Adrenal gland (tissue), 9 donors: ENCODE measurements at regions not wholly inside any gene's neighbourhood (a gene's known extent, or its start where the extent isn't known, plus 50 kb on each side); places are given as distances from the start of the nearest gene placed in this dataset.

Experiments
- DNase-seq, 7 donors: peaks; one replicate each; pipeline ENCODE4 v3.0.0-alpha.2; 2019 to 2020
- H3K27ac ChIP-seq, 5 donors: fragments of 200-600 bp; sonication (generic) in 4 of 5; 1 replicate in 3 of 5; 2 replicates in 2 of 5; pipeline versions ENCODE4 v1.5.1 to v1.8.0; 2016 to 2020; ENCODE audit warnings: mild to moderate bottlenecking in 1 of 5
- H3K27me3 ChIP-seq: fragments of 200-600 bp; 2 replicates; pipeline ENCODE4 v1.8.0; 2021
- H3K36me3 ChIP-seq, 2 donors: fragments of 200-600 bp; replicated peaks in 1 of 2; 1 replicate in 1 of 2; 2 replicates in 1 of 2; pipeline versions ENCODE4 v1.5.1 to v1.8.0; 2018 to 2022
- H3K4me1 ChIP-seq, 2 donors: fragments of 200-600 bp; replicated peaks in 1 of 2; 1 replicate in 1 of 2; 2 replicates in 1 of 2; pipeline versions ENCODE4 v1.5.1 to v1.8.0; 2018 to 2021
- H3K4me3 ChIP-seq, 4 donors: fragments of 200-600 bp; sonication (generic) in 3 of 4; one replicate each; pipeline ENCODE4 v1.5.1; 2016 to 2018
- H3K9me3 ChIP-seq, 3 donors: fragments of 200-600 bp; sonication (generic) in 1 of 3; replicated peaks in 1 of 3; 1 replicate in 2 of 3; 2 replicates in 1 of 3; pipeline versions ENCODE4 v1.5.1 to v1.8.0; 2016 to 2021
- POLR2A ChIP-seq, 2 donors: fragments of 450-650 bp; IDR thresholded peaks; one replicate each; pipeline ENCODE4 v1.6.1; 2017; ENCODE audit warnings: antibody characterized with exemption in 2 of 2, mild to moderate bottlenecking in 2 of 2, moderate library complexity in 1 of 2
- WGBS, 4 donors: extraction: QIAGEN DNeasy Blood & Tissue Kit in 2 of 4; methylation state at CpG; one replicate each; pipeline versions ENCODE4 v1.1.5 to v1.1.7; 2013 to 2017; 5-methylcytosine and 5-hydroxymethylcytosine counted together
- intact Hi-C, 2 donors: fragments of 100-400 bp; cut with DNase I; formaldehyde crosslinking; loops; one replicate each; pipeline versions ENCODE4 v1.14.1 to v1.15.0; 2022 to 2023
- TF ChIP-seq, protein P1 (sequence below), 6 experiments: fragments of 450-650 bp in 4 of 6; fragments of 200-600 bp in 2 of 6; sonication (generic) in 1 of 6; IDR thresholded peaks; 1 replicate in 5 of 6; 2 replicates in 1 of 6; pipeline versions ENCODE4 v1.5.1 to v1.8.0; 2016 to 2021; ENCODE audit warnings: antibody characterized with exemption in 6 of 6, mild to moderate bottlenecking in 2 of 6, moderate library complexity in 1 of 6
- donor health status: healthy with polysubstance abuse.
- donor health status: Bipolar disorder and iron deficiency.
- donor health status: DM: yes; HTN: yes; CAD: no.
- donor health status: DM: no; HTN: no; CAD: no.
- donor health status: DM: no; HTN: no; CAD: no.

DNA sequence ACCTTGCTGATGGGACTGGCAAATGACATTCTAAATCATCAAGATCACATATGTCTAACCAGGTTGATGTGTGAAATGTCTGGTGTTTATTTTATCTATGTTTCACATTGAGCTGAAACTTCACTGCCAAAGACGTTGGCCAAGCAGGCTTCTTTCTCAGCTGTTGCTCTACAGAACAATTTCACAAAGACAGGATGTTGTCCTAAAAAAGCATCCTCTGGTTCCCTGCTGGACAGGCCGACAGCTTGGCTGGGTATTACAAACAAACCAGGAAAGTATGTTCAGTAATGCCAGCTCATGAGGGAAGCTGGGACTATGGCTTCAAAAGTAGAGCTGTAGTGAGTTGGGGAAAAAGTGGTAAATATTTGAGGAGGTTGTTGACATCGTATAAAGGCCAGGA lies 179.4 kb downstream of the FAM43A start:
- DNase-seq = no peak
- H3K4me1 ChIP-seq = no peaks in the 10 kb centered on the region
- intact Hi-C loops = no loop called here
- TF ChIP-seq, protein P1, sequence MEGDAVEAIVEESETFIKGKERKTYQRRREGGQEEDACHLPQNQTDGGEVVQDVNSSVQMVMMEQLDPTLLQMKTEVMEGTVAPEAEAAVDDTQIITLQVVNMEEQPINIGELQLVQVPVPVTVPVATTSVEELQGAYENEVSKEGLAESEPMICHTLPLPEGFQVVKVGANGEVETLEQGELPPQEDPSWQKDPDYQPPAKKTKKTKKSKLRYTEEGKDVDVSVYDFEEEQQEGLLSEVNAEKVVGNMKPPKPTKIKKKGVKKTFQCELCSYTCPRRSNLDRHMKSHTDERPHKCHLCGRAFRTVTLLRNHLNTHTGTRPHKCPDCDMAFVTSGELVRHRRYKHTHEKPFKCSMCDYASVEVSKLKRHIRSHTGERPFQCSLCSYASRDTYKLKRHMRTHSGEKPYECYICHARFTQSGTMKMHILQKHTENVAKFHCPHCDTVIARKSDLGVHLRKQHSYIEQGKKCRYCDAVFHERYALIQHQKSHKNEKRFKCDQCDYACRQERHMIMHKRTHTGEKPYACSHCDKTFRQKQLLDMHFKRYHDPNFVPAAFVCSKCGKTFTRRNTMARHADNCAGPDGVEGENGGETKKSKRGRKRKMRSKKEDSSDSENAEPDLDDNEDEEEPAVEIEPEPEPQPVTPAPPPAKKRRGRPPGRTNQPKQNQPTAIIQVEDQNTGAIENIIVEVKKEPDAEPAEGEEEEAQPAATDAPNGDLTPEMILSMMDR (IDR thresholded peaks at IDR 0.05) = no peak
- no peak for TF ChIP-seq POLR2A (IDR thresholded peaks at IDR 0.05)
- 57 to 69% (median 61%) methylated on average over 3 of the region's 3 CpGs for WGBS, 4 donors
- H3K27me3 ChIP-seq = no peaks in the 10 kb centered on the region
- no peaks in the 10 kb centered on the region for H3K9me3 ChIP-seq
- H3K27ac ChIP-seq = no peak overlapping the region
- H3K36me3 ChIP-seq = no peaks in the 10 kb centered on the region
- H3K4me3 ChIP-seq = no peak overlapping the region

DNA sequence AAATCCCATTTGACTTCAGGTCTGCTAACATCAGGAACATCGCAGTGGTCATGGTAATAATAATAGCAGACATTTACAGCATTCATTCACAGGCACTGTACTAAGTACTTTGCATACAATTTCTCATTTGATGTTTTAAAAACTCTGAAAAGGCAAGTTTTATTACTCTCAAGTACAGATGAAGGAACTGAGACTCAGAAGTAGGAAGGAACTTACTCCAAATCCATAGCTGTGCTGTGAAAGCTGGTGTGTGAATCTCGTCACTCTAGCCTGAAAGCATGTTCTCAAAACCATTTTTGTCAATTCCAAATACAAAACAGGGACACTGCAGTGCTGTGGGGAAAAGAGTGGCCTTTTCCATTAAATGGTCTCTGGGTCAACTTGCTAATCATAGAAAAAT lies 179.9 kb downstream of the FAM43A start:
- H3K36me3 ChIP-seq = no peaks in the 10 kb centered on the region
- H3K27ac ChIP-seq = no peak overlapping the region
- H3K4me3 ChIP-seq = no peak overlapping the region
- no peaks in the 10 kb centered on the region for H3K4me1 ChIP-seq
- TF ChIP-seq POLR2A (IDR thresholded peaks at IDR 0.05) = no peak
- TF ChIP-seq, protein P1 (IDR thresholded peaks at IDR 0.05) = no peak
- DNase-seq = no peak
- H3K9me3 ChIP-seq = no peaks in the 10 kb centered on the region
- 78 to 82% (median 82%) methylated on average over 2 of the region's 2 CpGs for WGBS, 4 donors
- H3K27me3 ChIP-seq = no peaks in the 10 kb centered on the region
- intact Hi-C loops = no loop called here

DNA sequence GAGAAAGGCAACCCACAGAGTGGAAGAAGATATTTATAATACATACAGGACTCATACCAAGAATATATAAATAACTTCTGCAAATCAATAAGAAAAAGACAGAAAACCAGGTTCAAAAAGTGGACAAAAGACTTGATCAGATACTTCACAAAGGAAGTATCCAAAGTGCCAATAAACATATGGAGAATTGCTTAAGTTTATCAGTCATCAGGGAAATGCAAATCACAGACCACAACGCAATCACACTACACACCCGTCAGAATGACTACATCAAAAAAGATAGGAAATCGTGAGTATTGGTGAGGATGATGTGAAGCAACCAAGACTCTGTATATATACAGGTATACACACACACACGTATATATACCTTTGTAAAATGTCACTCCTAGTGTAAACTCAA lies 180.6 kb downstream of the FAM43A start:
- no peak overlapping the region for H3K4me3 ChIP-seq
- H3K36me3 ChIP-seq = no peaks in the 10 kb centered on the region
- intact Hi-C loops = no loop called here
- WGBS, 4 donors = 70 to 86% (median 76%) methylated on average over 4 of the region's 4 CpGs
- no peak for DNase-seq
- TF ChIP-seq, protein P1 (IDR thresholded peaks at IDR 0.05) = no peak
- no peak for TF ChIP-seq POLR2A (IDR thresholded peaks at IDR 0.05)
- no peak overlapping the region for H3K27ac ChIP-seq
- H3K4me1 ChIP-seq = peaks cover 0 to 2% of the 10 kb centered on the region in 2 donors
- H3K27me3 ChIP-seq = no peaks in the 10 kb centered on the region
- H3K9me3 ChIP-seq = no peaks in the 10 kb centered on the region

DNA sequence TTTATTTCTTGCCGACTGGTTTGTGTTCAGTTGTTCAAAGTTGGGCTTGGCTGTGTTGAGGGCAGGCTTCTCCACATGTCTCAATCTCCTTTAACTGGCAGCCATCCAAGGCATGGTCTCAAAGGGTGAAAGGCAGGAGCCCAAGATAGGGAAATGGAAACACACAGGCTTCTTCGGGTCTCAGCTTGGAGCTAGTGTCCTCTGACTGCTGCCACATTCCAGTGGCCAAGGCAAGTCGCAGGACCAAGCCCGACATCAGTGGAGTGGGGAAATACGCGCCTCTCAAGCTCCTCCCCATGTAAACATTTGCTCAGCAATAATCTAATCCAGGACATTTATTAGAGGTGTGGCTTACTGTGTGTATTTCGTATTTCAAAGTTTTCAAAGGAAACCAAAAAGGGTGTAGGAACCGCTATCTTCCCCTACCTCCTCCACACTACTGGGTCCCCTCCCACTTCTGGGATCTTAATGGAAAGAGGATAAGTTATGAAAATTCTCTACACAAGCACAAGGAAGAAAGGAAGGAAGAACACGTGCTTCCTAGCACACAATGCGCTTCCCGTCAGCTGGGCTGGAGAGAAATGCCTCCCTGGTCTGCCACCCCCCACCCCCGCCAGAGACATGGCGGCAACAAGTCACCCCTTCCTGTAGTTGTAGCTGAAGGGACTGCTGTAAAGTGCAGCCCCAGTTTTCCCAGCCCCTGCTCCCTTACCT lies 181.7 kb downstream of the FAM43A start:
- peak overlapping the region in 1 of 5 donors; percentile 38 for H3K27ac ChIP-seq
- H3K4me1 ChIP-seq = peaks cover 4 to 14% of the 10 kb centered on the region in 2 donors
- TF ChIP-seq, protein P1 (IDR thresholded peaks at IDR 0.05) = no peak
- no peak for TF ChIP-seq POLR2A (IDR thresholded peaks at IDR 0.05)
- no peaks in the 10 kb centered on the region for H3K36me3 ChIP-seq
- DNase-seq = peak in 6 of 7 donors; percentile 30 to 58 (median 37)
- intact Hi-C loops = no loop called here
- 50 to 63% (median 60%) methylated on average over 13 of the region's 13 CpGs for WGBS, 4 donors
- no peak overlapping the region for H3K4me3 ChIP-seq
- no peaks in the 10 kb centered on the region for H3K27me3 ChIP-seq
- no peaks in the 10 kb centered on the region for H3K9me3 ChIP-seq
